AG04450 (cell line): ENCODE measurements at regions not wholly inside any gene's neighbourhood (a gene's known extent, or its start where the extent isn't known, plus 50 kb on each side); places are given as distances from the start of the nearest gene placed in this dataset. TPM values are rescaled to one million over a fixed set of nuclear protein-coding genes. Genes with fewer than 3 reads are reported as not detected.

Experiments
- CTCF ChIA-PET: fragments of 300-600, 350-600 bp; formaldehyde crosslinking; extraction: SDS; loops from one replicate; lab custom pipeline; 2022; ENCODE audit warnings: antibody characterized with exemption, inconsistent platforms; lab: Charles Lee
- POLR2A ChIA-PET: fragments of 350-600 bp; formaldehyde crosslinking; extraction: SDS; loops from one replicate; lab custom pipeline; 2021; ENCODE audit warnings: antibody characterized with exemption, inconsistent platforms; lab: Yijun Ruan, JAX
- DNase-seq: peaks from one replicate; pipeline ENCODE4 v3.0.0-alpha.2; 2011; ENCODE audit warnings: low read depth, low spot score
- H3K27ac ChIP-seq: one replicate; pipeline ENCODE4 v1.5.1; 2012; ENCODE audit warnings: low read depth, low read length, control low read depth
- H3K27me3 ChIP-seq: one replicate; pipeline ENCODE4 v1.6.0; 2012; ENCODE audit warnings: low read length; ENCODE audit not compliant: control insufficient read depth, insufficient read depth
- H3K4me3 ChIP-seq: 2 replicates; pipeline ENCODE4 v1.5.1; 2011; ENCODE audit warnings: mild to moderate bottlenecking, low read depth, low read length, control low read depth
- H3K9me3 ChIP-seq: 2 replicates; pipeline ENCODE4 v1.5.1; 2012; ENCODE audit warnings: low read length; ENCODE audit not compliant: control insufficient read depth, insufficient read depth
- CTCF ChIP-seq: IDR thresholded peaks from 2 replicates; pipeline ENCODE4 v1.5.1; 2011; ENCODE audit warnings: low read depth, low read length, control low read depth, inconsistent platforms
- small RNA-seq: library from RNA; depleted of rRNA; stranded (forward); fragments of <200 nt; gene quantifications from one replicate; pipeline ENCODE3, GENCODE V24; 2012; ENCODE audit warnings: low read depth; ENCODE audit not compliant: insufficient read length

- H3K9me3 ChIP-seq = no peaks in the 10 kb centered on the region; the same call in 1 of the 2 replicates
- ChIA-PET POLR2A (no interaction called here), CTCF (no interaction called here)
- no peak overlapping the region for H3K4me3 ChIP-seq
- no peak for TF ChIP-seq CTCF
- H3K27ac ChIP-seq = no peak overlapping the region
- peaks cover 4% of the 10 kb centered on the region for H3K27me3 ChIP-seq
- DNase-seq = no peak
These were observed 122.0 kb downstream of the CDC7 start for GRCh38 chr1:91622616-91623015.

- ChIA-PET CTCF (no interaction called here), POLR2A (no interaction called here)
- H3K4me3 ChIP-seq = no peak overlapping the region
- peaks cover 4% of the 10 kb centered on the region for H3K27me3 ChIP-seq
- H3K27ac ChIP-seq = no peak overlapping the region
- DNase-seq = no peak
- no peaks in the 10 kb centered on the region; the same call in 1 of the 2 replicates for H3K9me3 ChIP-seq
- TF ChIP-seq CTCF = no peak
These were observed 122.4 kb downstream of the CDC7 start for GRCh38 chr1:91623020-91623419.

- Histone ChIP-seq H3K9me3 (no peaks in the 10 kb centered on the region; the same call in 1 of the 2 replicates), H3K27ac (no peak overlapping the region), H3K27me3 (peaks cover 4% of the 10 kb centered on the region), H3K4me3 (no peak overlapping the region)
- ChIA-PET CTCF (no interaction called here), POLR2A (no interaction called here)
- no peak for TF ChIP-seq CTCF
- no peak for DNase-seq
These were observed 123.7 kb downstream of the CDC7 start for GRCh38 chr1:91624331-91624730.

Small RNAs in the stretch of these regions (small RNA-seq; reads per million reads assigned to genes)
- not detected for gene AL714022.1
